Ramos (cell line): ENCODE measurements at regions not wholly inside any gene's neighbourhood (a gene's known extent, or its start where the extent isn't known, plus 50 kb on each side); places are given as distances from the start of the nearest gene placed in this dataset.

Experiments used
- in situ Hi-C: fragments of 300-500 bp; cut with MboI; formaldehyde crosslinking; loops from one replicate; pipeline ENCODE4 v1.14.3; 2022; ENCODE audit warnings: low sequenced_read_pairs; ENCODE audit not compliant: unreplicated experiment

DNA sequence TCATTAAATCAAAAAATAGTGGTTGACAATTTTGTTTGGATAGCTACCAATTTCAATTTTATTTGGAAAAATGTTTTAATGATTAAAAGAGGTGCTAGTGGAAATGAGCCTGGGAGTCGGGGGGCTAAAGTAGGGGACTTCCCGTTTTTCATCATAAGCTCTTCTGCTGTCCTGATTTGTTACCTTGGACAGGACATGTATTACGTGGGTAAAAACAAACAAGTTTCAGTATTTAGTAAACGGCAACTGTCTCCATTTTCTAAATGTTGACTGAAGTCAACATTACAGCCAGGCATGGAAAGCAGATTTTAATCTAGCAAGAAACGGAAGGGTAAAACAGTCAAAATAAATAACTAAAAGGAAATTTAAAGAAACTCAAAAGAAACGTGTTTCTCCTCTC lies 212.3 kb upstream of the GRAMD2B start:
- in situ Hi-C loops, result no loop called here

DNA sequence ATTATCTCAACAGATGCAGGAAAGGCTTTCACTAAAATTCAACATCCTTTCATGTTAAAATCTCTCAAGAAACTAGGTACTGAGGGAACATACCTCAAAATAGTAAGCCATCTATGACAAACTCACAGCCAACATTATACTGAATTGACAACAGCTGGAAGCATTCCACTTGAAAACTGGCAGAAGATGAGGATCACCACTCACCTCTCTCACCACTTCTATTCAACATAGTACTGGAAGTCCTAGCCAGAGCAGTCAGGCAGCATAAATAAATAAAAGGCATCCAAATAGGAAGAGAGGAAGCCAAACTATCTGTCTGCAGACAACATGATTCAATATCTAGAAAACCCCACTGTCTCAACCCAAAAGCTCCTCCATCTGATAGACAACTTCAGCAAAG lies 203.6 kb upstream of the GRAMD2B start:
- in situ Hi-C loops, result no loop called here

DNA sequence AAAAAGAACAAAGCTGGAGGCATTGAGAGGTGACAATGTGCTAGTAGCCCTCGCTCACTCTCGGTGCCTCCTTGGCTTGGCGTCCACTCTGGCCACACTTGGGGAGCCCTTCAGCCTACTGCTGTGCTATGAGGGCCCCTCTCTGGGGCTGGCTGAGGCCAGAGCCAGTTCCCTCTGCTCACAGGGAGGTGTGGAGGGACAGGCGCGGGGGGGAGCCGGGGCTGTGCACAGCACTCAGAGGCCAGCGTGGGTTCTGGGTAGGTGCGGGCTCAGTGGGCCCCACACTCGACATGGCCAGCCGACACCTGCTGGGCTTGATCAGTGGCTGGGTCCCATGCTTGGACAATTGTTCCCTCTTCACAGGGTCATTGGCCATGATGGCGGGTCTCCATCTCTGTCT lies 202.5 kb upstream of the GRAMD2B start:
- in situ Hi-C loops, result no loop called here

DNA sequence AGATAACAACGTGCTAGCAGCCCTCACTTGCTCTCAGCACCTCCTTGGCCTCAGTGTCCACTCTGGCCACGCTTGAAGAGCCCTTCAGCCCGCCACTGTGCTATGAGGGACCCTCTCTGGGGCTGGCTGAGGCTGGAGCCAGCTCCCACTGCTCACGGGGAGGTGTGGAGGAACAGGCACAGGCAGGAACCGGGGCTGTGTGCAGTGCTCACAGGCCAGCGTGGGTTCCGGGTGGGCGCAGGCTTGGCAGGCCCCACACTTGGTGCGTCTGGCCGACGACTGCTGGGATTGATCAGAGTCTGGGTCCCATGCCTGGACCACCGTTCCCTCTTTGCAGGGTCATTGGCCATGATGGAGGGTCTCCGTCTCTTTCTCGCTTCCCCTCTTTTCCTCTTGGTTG lies 194.3 kb upstream of the GRAMD2B start:
- in situ Hi-C loops, result no loop called here

DNA sequence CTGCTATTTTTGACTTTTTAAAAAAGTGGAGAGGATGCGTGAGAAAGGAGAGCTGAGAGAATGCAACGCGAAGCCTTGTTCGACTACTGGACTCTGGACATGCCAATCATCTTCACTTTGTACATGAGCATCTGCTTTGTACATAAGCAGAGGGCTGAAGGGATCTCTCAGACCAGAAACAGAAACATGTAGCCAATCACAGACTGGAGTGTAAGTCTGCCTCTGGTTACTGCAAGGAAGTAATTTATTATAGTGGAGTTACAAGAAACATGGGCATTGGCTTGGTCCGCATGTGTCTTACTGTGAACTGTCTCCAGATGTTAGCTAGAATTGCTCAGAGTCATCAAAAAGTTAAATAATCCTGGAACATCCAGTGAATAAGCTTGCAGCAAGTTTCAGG lies 190.0 kb upstream of the GRAMD2B start:
- in situ Hi-C loops, result no loop called here

DNA sequence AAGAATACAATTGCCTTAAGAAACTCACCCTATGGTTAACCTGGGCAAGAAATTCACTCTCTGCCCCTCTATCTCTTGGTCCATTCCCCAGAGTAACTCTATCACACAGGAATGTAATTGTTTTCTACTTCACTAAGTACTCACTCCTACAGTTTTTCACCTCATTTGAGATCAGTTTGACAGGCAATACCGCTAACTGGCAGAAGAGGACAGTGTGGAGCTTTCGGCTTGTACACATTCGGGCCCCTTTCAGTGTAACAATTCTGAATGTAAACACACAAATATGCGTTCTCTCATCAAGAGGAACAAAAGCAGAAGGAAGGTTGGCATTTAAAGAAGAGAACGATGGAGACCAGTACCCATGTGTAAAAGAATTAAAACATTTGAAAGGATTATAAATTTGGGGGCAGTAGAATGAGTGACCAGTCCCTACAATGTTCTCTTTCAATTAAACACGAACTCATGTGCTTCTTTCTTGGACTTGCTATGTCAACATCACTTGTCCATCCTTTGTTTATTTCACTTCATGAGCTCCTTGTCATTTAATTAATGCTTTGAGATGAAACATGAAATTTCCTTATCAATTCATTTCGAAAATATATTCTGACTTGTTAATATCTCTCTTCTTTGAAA lies 188.5 kb upstream of the GRAMD2B start:
- in situ Hi-C loops, result no loop called here

DNA sequence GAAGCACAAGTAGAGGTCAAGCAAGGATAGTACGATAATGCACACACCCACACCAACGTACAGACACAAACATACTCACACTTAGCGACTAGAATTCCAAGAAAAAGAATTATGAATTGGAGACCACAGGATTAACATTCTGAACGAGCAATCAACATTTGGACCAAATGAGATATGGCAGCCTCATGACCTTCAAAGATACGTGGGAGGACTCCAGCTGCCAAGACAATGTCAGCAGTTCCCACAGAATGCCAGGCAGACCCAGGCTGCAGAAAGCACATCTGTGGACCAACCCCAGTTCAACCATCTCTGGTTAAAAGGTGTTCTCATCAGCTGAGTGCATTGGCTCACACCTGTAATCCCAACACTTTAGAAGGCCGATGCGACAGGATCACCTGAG lies 187.6 kb upstream of the GRAMD2B start:
- in situ Hi-C loops, result no loop called here

DNA sequence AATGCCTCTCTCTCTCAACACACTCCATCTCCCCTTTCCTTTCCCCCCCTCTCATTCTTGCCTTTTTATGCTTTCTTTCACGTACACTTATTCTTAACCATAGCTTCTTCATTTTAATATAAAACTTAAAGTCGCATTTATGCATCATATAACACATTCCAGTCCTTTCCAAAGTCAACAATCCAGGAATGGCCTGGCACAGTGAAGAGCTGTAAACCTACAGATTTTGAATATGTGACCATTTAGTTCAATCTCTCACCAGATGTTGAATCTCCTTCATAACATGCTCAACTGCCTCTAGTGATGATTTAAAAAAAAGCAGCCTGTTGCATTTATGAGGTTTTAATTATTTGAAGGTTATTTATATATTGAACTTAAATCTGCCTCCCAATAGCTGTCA lies 186.2 kb upstream of the GRAMD2B start:
- in situ Hi-C loops, result no loop called here

DNA sequence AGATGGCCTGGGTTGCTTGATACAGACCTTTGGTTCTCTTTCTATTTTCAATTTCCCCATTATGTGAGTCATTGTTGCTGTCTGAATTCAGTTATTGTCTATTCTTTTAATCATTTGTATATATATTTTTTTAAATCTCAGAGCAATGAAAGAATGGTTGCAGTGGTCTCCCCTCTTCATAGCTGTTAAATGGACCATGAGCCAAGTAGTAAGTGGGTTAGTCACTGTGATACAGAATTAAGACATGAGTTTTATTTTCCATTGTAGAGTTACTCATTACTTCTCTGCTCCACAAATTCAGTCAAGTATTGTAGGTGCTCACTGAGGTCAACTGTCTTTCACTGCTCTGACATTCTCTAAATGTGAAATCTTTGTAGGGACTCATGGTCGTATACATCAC lies 174.6 kb upstream of the GRAMD2B start:
- in situ Hi-C loops, result no loop called here

DNA sequence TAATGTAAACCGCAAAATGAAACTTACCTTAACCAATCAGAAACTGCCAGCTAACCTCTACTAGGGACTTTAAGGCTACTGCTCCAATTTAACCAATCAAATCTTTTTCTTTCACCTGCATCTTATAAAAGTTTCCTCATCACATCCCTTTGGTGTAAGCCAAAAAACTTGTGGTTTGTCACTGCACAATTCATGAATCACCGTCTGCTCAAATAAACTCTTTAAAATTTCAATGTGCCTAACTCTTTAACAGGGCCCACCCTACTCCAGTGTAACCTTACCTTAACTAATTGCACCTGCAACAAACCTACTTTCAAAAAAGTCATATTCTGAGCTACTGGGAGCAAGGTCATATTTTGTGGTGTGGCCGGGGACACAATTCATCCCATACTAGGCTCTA lies 172.2 kb upstream of the GRAMD2B start:
- in situ Hi-C loops, result no loop called here

DNA sequence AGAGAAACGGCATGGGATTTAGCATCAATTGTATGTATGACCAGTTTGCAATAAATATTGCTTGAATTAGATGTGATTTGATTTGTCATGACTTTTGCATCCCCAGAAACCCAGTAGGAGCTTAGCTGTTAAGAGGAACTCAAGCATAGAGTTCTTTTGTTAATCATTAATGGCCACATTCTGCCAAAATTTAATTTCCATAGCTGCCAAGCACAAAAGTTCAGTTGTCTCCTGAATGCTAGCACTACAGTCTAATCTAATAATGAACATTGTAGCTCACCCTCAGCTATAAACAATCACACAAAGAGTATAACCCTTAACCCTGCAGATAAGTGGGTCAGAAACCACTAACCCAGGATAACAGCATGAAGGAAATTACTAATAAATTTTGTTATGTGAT lies 169.8 kb upstream of the GRAMD2B start:
- in situ Hi-C loops, result no loop called here

DNA sequence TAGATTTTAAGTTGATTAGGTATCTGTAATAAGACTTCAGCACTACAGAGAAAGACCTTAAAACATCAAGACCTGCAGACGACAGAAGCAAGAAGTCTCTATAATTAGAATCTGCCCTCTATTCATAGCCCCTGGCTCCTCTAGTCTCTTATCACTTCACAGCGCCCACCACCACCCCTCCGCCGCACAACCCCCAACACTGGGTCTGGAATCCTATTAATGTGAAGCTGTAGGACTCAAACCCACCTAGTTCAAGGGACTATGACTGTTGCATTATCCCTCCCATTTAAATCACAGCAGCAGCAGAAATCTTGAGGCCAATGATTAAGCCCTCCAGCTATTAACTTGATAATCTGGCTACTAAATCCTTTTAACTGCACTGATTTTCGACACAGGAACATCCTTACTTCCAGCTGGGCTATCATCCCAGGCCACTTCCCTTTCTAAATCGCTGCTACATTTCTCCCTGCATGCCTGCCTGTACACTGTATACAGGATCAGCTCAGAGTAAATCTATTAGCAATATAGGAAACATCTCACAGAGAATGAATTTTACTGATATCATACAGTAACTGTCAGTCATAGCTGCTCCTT lies 159.5 kb upstream of the GRAMD2B start:
- in situ Hi-C loops, result no loop called here

DNA sequence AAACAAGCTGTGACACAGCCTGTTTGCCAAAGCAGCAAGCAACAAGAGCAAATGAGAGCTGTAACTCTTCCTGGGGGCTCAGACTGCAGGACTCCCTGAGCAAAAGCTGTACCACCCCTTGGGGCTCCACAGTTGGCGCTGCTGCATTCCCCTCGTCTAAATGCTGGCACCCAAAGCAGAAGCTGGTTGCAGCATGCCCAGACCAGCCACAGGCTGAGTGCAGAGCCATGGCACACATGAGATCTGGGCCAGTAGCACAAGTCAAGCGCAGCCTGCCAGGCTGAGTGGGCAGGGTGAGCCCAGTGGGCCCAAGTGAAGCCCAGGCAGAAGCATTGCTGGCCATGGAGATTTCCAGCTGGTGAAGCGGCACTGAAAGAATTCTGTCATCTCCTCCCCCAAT lies 157.3 kb upstream of the GRAMD2B start:
- in situ Hi-C loops, result no loop called here

DNA sequence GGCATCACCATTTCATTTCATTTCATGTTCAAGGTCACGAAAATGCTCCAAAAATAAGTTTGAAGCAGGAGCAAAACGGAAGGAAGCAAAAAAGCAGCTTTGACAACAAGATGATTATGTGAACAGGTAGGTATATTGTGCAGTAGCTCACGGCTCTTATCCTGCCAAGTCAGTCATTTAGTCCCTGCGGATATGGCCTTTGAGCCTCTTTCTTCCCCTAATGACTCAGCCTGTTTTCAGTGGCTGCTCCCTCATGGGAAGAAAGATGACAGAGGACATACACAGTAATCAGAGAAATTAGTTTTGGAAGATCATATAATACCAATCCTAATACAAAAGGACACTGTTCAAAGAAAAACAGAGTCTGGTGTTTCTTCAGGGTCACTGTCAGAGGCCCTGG lies 155.8 kb upstream of the GRAMD2B start:
- in situ Hi-C loops, result no loop called here

DNA sequence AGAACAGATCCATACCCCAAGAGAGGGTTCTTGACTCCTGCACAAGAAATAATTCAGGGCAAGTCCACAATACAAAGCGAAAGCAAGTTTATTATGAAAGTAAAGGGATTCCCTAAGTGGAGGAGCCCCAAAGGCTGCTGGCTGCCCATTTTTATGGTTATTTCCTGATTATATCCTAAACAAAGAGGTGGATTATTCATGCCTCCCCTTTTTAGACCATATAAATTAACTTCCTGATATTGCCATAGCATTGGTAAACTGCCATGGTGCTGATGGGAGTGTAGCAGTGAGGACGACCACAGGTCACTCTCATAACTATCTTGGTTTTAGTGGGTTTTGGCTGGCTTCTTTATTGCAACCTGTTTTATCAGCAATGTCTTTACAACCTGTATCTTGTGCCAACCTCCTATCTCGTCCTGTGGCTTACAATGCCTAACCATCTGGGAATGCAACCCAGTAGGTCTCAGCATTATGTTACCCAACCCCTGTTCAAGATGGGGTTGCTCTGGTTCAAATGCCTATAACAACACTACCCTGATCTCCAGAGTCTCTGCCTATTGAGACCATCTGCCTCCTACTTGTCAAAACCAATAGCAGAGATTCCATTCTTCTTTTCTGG lies 154.4 kb upstream of the GRAMD2B start:
- in situ Hi-C loops, result no loop called here

DNA sequence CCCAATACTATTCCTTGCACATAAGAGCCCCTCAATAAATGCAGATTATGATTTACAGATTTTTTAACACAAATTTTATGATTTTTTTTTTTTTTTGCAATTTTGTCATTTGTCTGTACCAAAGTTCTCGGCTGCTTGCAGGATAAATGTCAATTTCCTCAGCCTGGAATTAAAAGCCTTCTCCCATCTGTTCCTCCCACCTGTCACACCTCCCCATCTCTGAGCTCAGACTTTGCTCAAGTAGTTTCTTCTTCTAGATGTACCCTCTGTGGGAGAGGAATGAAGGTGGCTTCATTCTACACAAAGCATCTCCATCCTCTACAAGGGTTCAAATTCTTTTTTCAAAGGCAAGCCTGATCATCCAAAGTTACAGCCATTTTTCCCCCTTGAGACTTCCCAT lies 153.7 kb upstream of the GRAMD2B start:
- in situ Hi-C loops, result no loop called here

DNA sequence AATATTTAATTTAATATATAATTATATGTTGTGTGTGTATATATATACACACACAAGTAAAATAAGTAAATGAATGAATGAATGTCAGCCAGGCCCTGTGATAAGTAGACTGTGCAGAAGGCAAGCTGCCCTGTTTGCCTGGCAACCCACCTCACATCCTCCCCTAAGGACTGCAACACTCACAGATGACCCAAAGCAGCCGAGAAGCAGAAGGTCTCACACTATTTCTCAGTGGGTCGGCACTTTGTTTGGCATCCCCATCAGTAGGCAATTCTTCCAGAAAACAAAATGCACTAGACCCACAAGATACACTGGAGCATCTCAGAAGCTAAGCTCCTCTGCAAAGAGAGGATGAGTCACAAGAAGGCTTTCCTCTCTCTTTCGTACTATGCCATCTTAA lies 152.1 kb upstream of the GRAMD2B start:
- in situ Hi-C loops, result no loop called here

DNA sequence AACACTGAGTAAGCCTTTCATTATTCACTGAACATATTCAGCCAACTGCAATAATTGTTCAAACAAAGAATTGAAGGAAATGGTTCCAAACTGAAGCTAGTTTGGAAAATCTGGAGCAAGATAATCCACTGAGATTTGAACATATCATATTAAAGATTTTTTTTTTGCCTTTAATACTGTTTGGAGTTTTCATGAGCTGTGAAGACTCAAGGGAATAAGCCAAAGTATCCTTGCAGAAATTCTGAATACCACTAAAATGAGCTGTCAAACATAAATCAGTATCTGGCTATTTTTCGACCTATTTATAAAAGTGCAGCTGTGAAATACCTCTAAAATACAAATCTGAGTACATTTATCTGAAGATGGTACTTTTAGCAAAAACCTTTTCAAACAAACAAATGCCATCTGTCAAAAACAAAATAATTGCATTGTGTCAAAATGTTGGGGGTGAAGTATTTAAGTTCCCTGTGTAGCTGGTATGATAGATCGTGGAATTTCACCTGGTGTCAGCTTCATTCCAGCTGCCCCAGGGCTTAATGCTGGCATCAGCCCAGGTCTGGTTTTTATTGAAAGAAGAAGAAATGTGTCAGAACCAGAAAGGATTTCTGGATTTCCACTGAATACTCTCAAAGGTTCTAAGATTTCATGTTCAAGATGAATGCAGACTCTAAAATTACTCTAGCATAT lies 149.0 kb upstream of the GRAMD2B start:
- in situ Hi-C loops, result no loop called here

DNA sequence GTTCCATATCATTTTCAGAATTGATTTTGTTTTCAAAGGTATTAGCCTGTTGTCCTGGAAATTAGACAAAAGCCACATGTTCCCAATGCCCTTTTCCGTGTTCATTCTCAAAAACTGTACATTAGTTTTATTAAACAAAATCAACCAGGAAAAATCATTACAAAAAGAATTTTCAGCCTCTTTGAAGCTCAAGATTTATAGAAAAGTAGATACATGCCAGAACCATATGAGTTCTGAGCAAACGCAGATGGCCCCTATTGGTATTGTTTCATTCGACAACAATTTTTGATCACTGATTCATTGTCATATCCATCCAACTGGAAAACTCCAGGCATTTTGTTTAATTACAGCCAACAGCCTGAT lies 148.5 kb upstream of the GRAMD2B start:
- in situ Hi-C loops, result no loop called here

DNA sequence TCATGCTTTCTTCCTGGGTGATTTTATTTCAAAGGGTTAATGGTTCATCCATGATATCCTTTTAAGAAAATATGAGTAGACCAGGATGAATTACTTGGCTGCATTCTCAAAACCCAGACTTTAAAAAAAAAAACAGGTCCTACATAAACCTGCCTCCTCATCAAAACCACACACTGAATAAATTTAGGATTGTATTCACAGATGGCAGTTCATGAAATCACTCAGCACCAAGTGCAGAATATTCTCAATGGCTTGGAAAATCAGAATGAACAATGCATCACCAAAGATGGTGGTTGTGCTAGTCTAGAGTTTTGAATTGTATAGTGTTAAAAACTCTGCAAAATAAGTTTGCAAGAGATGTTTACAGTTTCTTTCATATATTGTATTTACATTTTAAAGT lies 145.4 kb upstream of the GRAMD2B start:
- in situ Hi-C loops, result no loop called here

DNA sequence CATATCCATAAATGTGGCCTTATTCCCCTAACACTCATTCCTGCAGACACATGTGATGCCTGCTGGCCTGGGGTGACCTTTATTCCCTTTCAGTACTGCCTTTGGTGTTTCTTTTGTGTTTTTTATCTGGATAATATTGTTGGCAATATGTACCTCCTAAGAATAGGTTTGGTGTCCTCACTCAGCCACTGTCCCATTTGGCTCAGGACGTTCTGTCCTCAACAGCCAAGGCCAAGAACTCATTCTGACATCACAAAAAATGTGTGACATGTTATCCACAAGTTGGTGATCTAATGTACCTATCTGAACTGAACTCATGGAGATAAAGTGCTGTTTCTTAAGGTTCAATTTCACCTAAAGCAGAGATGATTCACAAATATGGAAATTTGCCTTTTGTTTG lies 142.9 kb upstream of the GRAMD2B start:
- in situ Hi-C loops, result no loop called here

DNA sequence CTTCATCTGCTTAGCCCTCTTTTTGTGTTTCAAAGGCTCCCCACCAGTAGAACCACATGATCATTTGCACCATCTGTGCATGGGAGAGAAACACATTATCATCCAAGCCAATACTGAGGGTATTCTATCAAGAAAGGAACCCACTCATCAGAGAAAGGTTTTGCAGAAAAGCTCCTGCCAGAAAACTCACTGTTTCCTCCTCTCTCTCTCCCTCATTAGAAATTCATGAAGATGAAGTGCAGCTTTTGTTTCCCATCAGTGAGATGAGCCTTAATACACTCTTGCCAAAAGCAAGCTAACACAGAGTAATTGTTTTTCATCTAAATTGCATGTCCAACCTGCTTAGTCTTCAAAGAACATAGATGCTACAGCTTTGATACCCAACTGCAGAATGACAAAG lies 142.4 kb upstream of the GRAMD2B start:
- in situ Hi-C loops, result no loop called here
